ENCODE measurements at regions not wholly inside any gene's neighbourhood (a gene's known extent, or its start where the extent isn't known, plus 50 kb on each side); places are given as distances from the start of the nearest gene placed in this dataset.

- no TSS peak for BruUV-seq (replicated peaks)
- H4K20me1 ChIP-seq (ENCODE audit: insufficient read depth): no peaks in the 10 kb centered on the region
- no peak overlapping the region for H3K27ac ChIP-seq (ENCODE audit: low read depth, low read length)
- ChIA-PET CTCF (interaction anchor here (2.0 kb wide), 1 partner anchor 10 kb away, joined by 6 read pairs; no protein-coding TSS in a partner anchor), POLR2A (no interaction called here), RAD21 (ENCODE audit: low non-redundant PET in 1 of 2, low total read pairs in 2 of 2, uncharacterized antibody in 2 of 2, unreplicated experiment in 2 of 2) (no interaction called here)
- no peaks in the 10 kb centered on the region for H3K9me3 ChIP-seq (ENCODE audit: control insufficient read depth in 1 of 2, insufficient read depth in 1 of 2, low read depth in 1 of 2, low read length in 2 of 2)
- no peak overlapping the region for H3K9ac ChIP-seq (ENCODE audit: low read length)
- intact Hi-C loops (cut with micrococcal nuclease): loop anchor here (10.0 kb wide), 1 partner anchor 211 kb away; no protein-coding TSS in a partner anchor
- H3K4me1 ChIP-seq (ENCODE audit: control insufficient read depth in 1 of 2, insufficient read depth in 2 of 2, low read length in 2 of 2): no peaks in the 10 kb centered on the region
- H3K79me2 ChIP-seq (ENCODE audit: insufficient read depth, low read length): no peaks in the 10 kb centered on the region
- H3K36me3 ChIP-seq (ENCODE audit: control insufficient read depth in 1 of 2, insufficient read depth in 2 of 2, low read length in 2 of 2): no peaks in the 10 kb centered on the region
- H3K9me2 ChIP-seq (ENCODE audit: insufficient read depth): no peaks in the 10 kb centered on the region; the same call in 1 of the 2 replicates
- no peak overlapping the region for H3K4me2 ChIP-seq (ENCODE audit: low read length)
- no peak overlapping the region for H3K4me3 ChIP-seq (replicated peaks in 1 of 2; ENCODE audit: low read depth in 1 of 2, low read length in 2 of 2)
- ATAC-seq (no peak), DNase-seq (ENCODE audit: low read depth, low spot score) (no peak)
- TF ChIP-seq MAX (IDR thresholded peaks at IDR 0.05) (no peak), EZH2 (IDR thresholded peaks at IDR 0.05) (no peak), CBX3 (IDR thresholded peaks at IDR 0.05; ENCODE audit: low read depth) (no peak), EGR1 (IDR thresholded peaks at IDR 0.05; ENCODE audit: low read depth) (no peak), SIN3A (IDR thresholded peaks at IDR 0.05; ENCODE audit: low read depth) (no peak), ZFX (IDR thresholded peaks at IDR 0.05) (no peak), TCF7L2 (IDR thresholded peaks at IDR 0.05; ENCODE audit: borderline replicate concordance, extremely low read depth, insufficient read depth, insufficient read length) (no peak), YY1 (IDR thresholded peaks at IDR 0.05; ENCODE audit: extremely low read depth, insufficient replicate concordance, low read depth, low read length) (no peak), ZNF274 (IDR thresholded peaks at IDR 0.05; ENCODE audit: low read depth, low read length) (no peak), ATF3 (IDR thresholded peaks at IDR 0.05) (no peak), SRF (IDR thresholded peaks at IDR 0.05; ENCODE audit: low read depth) (no peak), POLR2A (IDR thresholded peaks at IDR 0.05; ENCODE audit: borderline replicate concordance, extremely low read depth, insufficient read depth, insufficient read length) (no peak), CEBPB (IDR thresholded peaks at IDR 0.05; ENCODE audit: low read depth) (no peak), POLR2AphosphoS5 (IDR thresholded peaks at IDR 0.05; ENCODE audit: low read depth, low read length) (no peak), FOSL1 (IDR thresholded peaks at IDR 0.05; ENCODE audit: low read depth) (no peak), SP1 (IDR thresholded peaks at IDR 0.05; ENCODE audit: low read depth) (no peak)
- no peaks in the 10 kb centered on the region for H3K27me3 ChIP-seq (ENCODE audit: insufficient read depth, low read length)
- no peak overlapping the region for H2AFZ ChIP-seq (ENCODE audit: low read depth, low read length, poor library complexity, severe bottlenecking)
These were observed 53.0 kb upstream of the ATP8B1 start for GRCh38 chr18:57856128-57856527.
